K562 (cell line): ENCODE measurements at regions not wholly inside any gene's neighbourhood (a gene's known extent, or its start where the extent isn't known, plus 50 kb on each side); places are given as distances from the start of the nearest gene placed in this dataset.

Experiments
- ATAC-seq: fragments of 200-7000 bp; cut with Tn5 transposase; 3 replicates; pipeline ENCODE4 v1.9.1; 2020; ENCODE audit warnings: moderate library complexity
- BruUV-seq: library from RNA; stranded (reverse); fragments of 400-500 nt; replicated peaks from 2 replicates; lab custom pipeline; 2021; lab: Mats Ljungman, UMichigan
- CTCF ChIA-PET: fragments of 300-600 bp; formaldehyde crosslinking; extraction: SDS; loops from one replicate; lab custom pipeline; 2021; ENCODE audit warnings: low intra/inter-chr PET ratio; lab: Yijun Ruan, JAX
- POLR2A ChIA-PET: fragments of 300-600, 350-650 bp; sonication (Branson Sonifier 250); formaldehyde crosslinking; extraction: SDS; loops from one replicate; lab custom pipeline; 2021; ENCODE audit warnings: antibody characterized with exemption, inconsistent platforms; lab: Yijun Ruan, JAX
- DNase-seq, 4 experiments: peaks; one replicate each; pipeline versions ENCODE4 v3.0.0 to v3.0.0-alpha.2; 2011 to 2018; ENCODE audit warnings: low spot score in 3 of 4, mixed read lengths in 3 of 4; ENCODE audit errors: extremely low read depth in 1 of 4
- FAIRE-seq: peaks from 2 replicates; lab custom pipeline; 2011; peaks lifted over from hg19 to GRCh38; lab: Jason Lieb, UNC
- H2AFZ ChIP-seq: 2 replicates; pipeline ENCODE4 v1.6.0; 2011; ENCODE audit warnings: low read depth, low read length, control low read depth, inconsistent platforms
- H3K27ac ChIP-seq: fragments of 200-600 bp; 3 replicates; pipeline ENCODE4 v1.8.0; 2011; ENCODE audit warnings: low read depth, mild to moderate bottlenecking, control low read depth, inconsistent platforms, low read length, moderate library complexity, mixed read lengths; ENCODE audit errors: extremely low read depth
- H3K27me3 ChIP-seq, 2 experiments: fragments of 300-600 bp in 1 of 2; 2 replicates in 1 of 2; 3 replicates in 1 of 2; pipeline versions ENCODE4 v1.6.0 to v1.8.0; 2011; ENCODE audit warnings: inconsistent platforms in 2 of 2, low read length in 2 of 2, mild to moderate bottlenecking in 1 of 2, mixed read lengths in 1 of 2, moderate library complexity in 1 of 2; ENCODE audit not compliant: control insufficient read depth in 2 of 2, insufficient read depth in 2 of 2
- H3K36me3 ChIP-seq: fragments of 300-600 bp; 3 replicates; pipeline ENCODE4 v1.8.0; 2011; ENCODE audit warnings: mild to moderate bottlenecking, low read length, inconsistent platforms; ENCODE audit not compliant: control insufficient read depth, insufficient read depth
- H3K4me1 ChIP-seq, 2 experiments: fragments of 200-600 bp in 1 of 2; replicated peaks in 1 of 2; 2 replicates in 1 of 2; 3 replicates in 1 of 2; pipeline versions ENCODE4 v1.5.1 to v1.8.0; 2011; ENCODE audit warnings: inconsistent platforms in 2 of 2, low read length in 2 of 2, mild to moderate bottlenecking in 1 of 2, mixed read lengths in 1 of 2, moderate library complexity in 1 of 2; ENCODE audit not compliant: control insufficient read depth in 2 of 2, insufficient read depth in 2 of 2
- H3K4me2 ChIP-seq: 2 replicates; pipeline ENCODE4 v1.6.1; 2011; ENCODE audit warnings: low read length, control low read depth, inconsistent platforms, mixed read lengths; ENCODE audit not compliant: insufficient read depth
- H3K4me3 ChIP-seq: fragments of 200-600 bp; sonication (generic), shearing (Covaris generic); 2 replicates; pipeline ENCODE4 v1.5.1; 2016; ENCODE audit warnings: control low read depth, inconsistent platforms
- H3K79me2 ChIP-seq: fragments of 200-600 bp; 3 replicates; pipeline ENCODE4 v1.8.0; 2011; ENCODE audit warnings: low read length, inconsistent platforms; ENCODE audit not compliant: control insufficient read depth, insufficient read depth
- H3K9ac ChIP-seq, 2 experiments: 2 replicates each; pipeline versions ENCODE4 v1.6.0 to v1.6.1; 2011; ENCODE audit warnings: low read depth in 2 of 2, low read length in 2 of 2, control low read depth in 1 of 2, inconsistent platforms in 1 of 2, mild to moderate bottlenecking in 1 of 2, mixed read lengths in 1 of 2; ENCODE audit not compliant: insufficient read depth in 1 of 2
- H3K9me1 ChIP-seq: one replicate; pipeline ENCODE4 v1.6.0; 2011; ENCODE audit warnings: inconsistent platforms, mild to moderate bottlenecking, low read length, moderate library complexity; ENCODE audit not compliant: control insufficient read depth, insufficient read depth
- H3K9me3 ChIP-seq: replicated peaks from 2 replicates; pipeline ENCODE4 v1.5.1; 2011; ENCODE audit warnings: low read depth, low read length, inconsistent platforms; ENCODE audit not compliant: control insufficient read depth, insufficient read depth
- H4K20me1 ChIP-seq: replicated peaks from 2 replicates; pipeline ENCODE4 v1.6.1; 2011; ENCODE audit warnings: low read length, inconsistent platforms, mixed read lengths; ENCODE audit not compliant: control insufficient read depth, insufficient read depth
- HNRNPH1 ChIP-seq: fragments of 200-400 bp; formaldehyde crosslinking; optimal IDR thresholded peaks from 2 replicates; pipeline ENCODE3; 2017; ENCODE audit warnings: low read depth, mild to moderate bottlenecking, low read length, moderate library complexity
- MXI1 ChIP-seq: IDR thresholded peaks from 2 replicates; pipeline ENCODE4 v1.6.1; 2011; ENCODE audit warnings: low read depth, mild to moderate bottlenecking, improper control_type of control experiment, low read length
- NFE2L1 ChIP-seq: fragments of 450-650 bp; IDR thresholded peaks from 2 replicates; pipeline ENCODE4 v1.6.1; 2016; ENCODE audit warnings: missing genetic modification characterization, low read depth, mild to moderate bottlenecking, missing compliant biosample characterization, moderate library complexity, borderline replicate concordance
- TAF1 ChIP-seq: IDR thresholded peaks from 2 replicates; pipeline ENCODE4 v1.6.1; 2011; ENCODE audit warnings: mild to moderate bottlenecking, low read length, moderate library complexity; ENCODE audit not compliant: insufficient read depth, control insufficient read depth, severe bottlenecking; ENCODE audit errors: extremely low read depth
- UBTF ChIP-seq, 2 experiments: IDR thresholded peaks; 2 replicates each; pipeline ENCODE4 v1.6.1; 2012; ENCODE audit warnings: improper control_type of control experiment in 2 of 2, low read depth in 2 of 2, low read length in 2 of 2, borderline replicate concordance in 1 of 2
- ZNF134 ChIP-seq: fragments of 250-450 bp; sonication (Bioruptor Pico); conservative IDR thresholded peaks from 2 replicates; pipeline ENCODE4 v1.4.0; 2020
- ZNF583 ChIP-seq: fragments of 250-450 bp; sonication (Bioruptor Pico); IDR thresholded peaks from 2 replicates; pipeline ENCODE4 v1.4.0; 2020
- ZNF696 ChIP-seq: fragments of 250-450 bp; sonication (Bioruptor Pico); conservative IDR thresholded peaks from 2 replicates; pipeline ENCODE4 v1.4.0; 2020; ENCODE audit warnings: mild to moderate bottlenecking, moderate library complexity
- WGBS: fragments of 100-300 bp; shearing (Covaris generic); methylation state at CpG from one replicate; pipeline ENCODE4 v1.1.6; 2016; ENCODE audit warnings: low coverage, mixed read lengths; ENCODE audit not compliant: insufficient coverage; ENCODE audit errors: missing lambda C conversion rate; 5-methylcytosine and 5-hydroxymethylcytosine counted together
- in situ Hi-C: fragments of 300-500 bp; cut with MboI; formaldehyde crosslinking; loops from 4 replicates; pipeline ENCODE4 v1.15.0; 2018; ENCODE audit warnings: inconsistent platforms, mixed read lengths
- intact Hi-C: fragments of 100-400 bp; cut with micrococcal nuclease; formaldehyde crosslinking; loops from 2 replicates; pipeline ENCODE4 v1.14.2; 2022

- Histone ChIP-seq H3K9ac (no peak overlapping the region), H3K9me3 (no peaks in the 10 kb centered on the region), H3K4me3 (no peak overlapping the region), H3K9me1 (no peaks in the 10 kb centered on the region), H3K27me3 (no peaks in the 10 kb centered on the region; a peak in 1 of 5 replicates), H3K4me2 (no peak overlapping the region), H3K36me3 (no peaks in the 10 kb centered on the region), H3K27ac (no peak overlapping the region), H3K4me1 (no peaks in the 10 kb centered on the region), H4K20me1 (no peaks in the 10 kb centered on the region; the same call in 1 of the 2 replicates), H2AFZ (no peak overlapping the region), H3K79me2 (no peaks in the 10 kb centered on the region)
- ATAC-seq = no peak
- POLR2A ChIA-PET = interaction anchor here (0.6 kb wide), 1 partner anchor 45 kb away, joined by 3 read pairs; no protein-coding TSS in a partner anchor
- in situ Hi-C loops = no loop called here
- CTCF ChIA-PET = no interaction called here
- intact Hi-C loops = no loop called here
- no peak for TF ChIP-seq ZNF134 (CRISPR knock-in tag)
- TF ChIP-seq TAF1 = no peak
- TF ChIP-seq UBTF (IDR thresholded peaks at IDR 0.05; ENCODE audit: borderline replicate concordance in 1 of 2, low read depth in 2 of 2, low read length in 2 of 2) = no peak
- TF ChIP-seq NFE2L1 = no peak
- no peak for TF ChIP-seq ZNF583
- TF ChIP-seq HNRNPH1 = no peak
- TF ChIP-seq MXI1 = no peak
- TF ChIP-seq ZNF696 (CRISPR knock-in tag) = no peak
- BruUV-seq = no TSS peak
- no peak for FAIRE-seq
- DNase-seq = no peak
- 0% methylated on average over 1 of the region's 1 CpG for WGBS
Measured at GRCh38 chr3:182303169-182303568, 490.1 kb upstream of the ATP11B start.
